NCI-H1417 treated with DMSO at 0.1 percent for 48 hours (cell line): ENCODE measurements at regions not wholly inside any gene's neighbourhood (a gene's known extent, or its start where the extent isn't known, plus 50 kb on each side); places are given as distances from the start of the nearest gene placed in this dataset.
"Not testable (repeated sequence)": the region's sequence is repeated elsewhere in the genome, so short reads cannot be mapped to it uniquely, and the experiment has no call there.

Experiments
- DNase-seq: peaks from one replicate; lab custom pipeline; 2025; lab: John Stamatoyannopoulos, UW

DNA sequence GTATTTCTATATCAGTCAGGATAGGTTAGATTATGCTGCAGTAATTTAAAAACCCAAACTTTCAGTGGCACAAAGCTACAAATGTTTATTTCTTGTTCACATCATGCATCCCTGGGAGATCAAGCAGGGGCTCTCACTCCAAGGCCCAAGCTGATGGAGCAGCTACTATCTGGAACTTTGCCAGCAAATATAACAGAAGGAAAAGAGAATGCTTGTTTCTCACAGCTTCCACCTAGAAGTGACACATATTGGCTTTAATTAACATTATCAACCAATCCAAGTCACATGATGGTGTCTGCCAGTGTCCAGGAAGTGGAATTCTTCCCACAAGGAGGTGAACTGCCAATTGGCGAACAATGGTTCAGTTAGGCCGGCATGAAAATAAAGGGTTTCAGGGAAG is 306.9 kb downstream of the BCL11A start:
- DNase-seq = no peak

DNA sequence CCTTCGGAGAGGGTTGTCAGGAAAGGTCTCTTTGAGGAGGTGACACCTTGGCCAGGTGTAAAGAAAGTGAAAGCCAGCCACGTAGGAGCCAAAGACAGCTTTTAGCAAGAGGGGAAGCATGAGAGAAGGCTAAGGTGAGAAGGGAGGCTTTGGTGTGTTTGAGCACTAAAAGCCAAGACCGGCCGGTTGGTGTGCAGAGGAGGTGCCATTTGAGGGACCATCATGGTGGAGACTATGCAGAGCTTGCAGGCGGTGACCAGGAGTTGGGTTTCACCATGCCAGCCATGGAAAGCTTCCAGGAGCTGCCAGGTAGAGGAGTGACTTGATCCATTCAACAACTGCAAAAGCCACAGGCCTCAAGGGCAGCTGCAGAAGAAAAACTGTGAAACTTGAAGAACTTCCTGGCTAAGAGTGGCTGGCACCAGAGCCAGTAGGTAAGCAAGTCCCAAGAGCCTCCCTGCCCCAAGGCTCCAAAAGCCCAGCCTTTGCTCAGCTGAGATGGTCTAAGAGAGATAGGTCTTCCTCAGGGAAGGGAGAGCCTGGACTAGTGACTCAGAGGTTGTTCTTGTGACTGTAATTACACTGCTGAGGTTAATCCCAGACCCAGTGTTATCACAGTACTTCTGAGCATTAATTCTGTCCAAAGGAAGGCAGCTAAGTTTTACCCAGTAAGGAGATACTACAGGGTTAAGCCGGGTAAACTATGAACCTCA is 319.0 kb downstream of the BCL11A start:
- no peak for DNase-seq

- no peak for DNase-seq
These were observed 322.9 kb downstream of the BCL11A start for GRCh38 chr2:60230596-60230995.

GRCh38 chr2:60230037-60230436 is 323.4 kb downstream of the BCL11A start:
- no peak for DNase-seq

- no peak for DNase-seq
These were observed 326.5 kb downstream of the BCL11A start for GRCh38 chr2:60226943-60227342.

DNA sequence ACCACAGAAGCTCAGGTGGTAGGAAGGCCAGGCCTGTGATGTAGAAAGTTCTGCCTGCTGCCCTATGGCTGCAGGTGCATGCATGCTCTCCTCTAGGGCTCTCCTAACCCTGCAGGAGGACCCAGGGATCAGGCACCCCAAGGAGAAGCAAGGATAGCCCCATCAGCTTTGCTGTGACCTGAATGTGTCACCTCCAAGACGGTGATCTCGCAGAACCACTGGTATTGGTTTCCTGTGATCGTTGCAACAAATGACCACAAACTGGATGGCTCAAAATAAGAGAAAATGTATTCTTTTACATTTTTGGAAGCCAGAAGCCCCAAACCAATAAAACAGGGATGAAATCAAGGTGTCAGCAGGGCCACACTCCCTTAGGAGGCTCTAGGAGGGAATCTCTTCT is 327.3 kb downstream of the BCL11A start:
- DNase-seq = no peak

GRCh38 chr2:60223859-60224258 is 329.6 kb downstream of the BCL11A start:
- DNase-seq = no peak

DNA sequence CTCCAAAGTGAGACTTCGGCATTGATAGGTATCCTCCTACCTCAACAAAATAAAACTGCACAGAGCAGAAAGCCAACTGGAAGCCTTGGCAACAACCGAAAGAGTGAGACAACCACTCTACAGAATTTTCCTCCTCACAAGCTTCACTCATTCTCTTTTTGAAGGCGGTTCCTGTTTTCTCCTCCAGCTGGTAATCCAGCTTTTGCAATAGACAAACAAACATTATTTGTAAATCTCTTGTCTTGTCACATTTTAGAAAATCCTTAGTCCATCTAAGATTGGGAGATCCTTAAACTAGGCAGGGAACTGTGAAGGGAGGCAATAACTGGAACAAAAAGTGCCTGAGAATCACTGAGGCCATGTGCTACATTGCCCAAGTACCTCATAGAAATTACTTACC is 332.4 kb downstream of the BCL11A start:
- no peak for DNase-seq

GRCh38 chr2:60219536-60219935 is 333.9 kb downstream of the BCL11A start:
- no peak for DNase-seq

- no peak for DNase-seq
These were observed 336.9 kb downstream of the BCL11A start for GRCh38 chr2:60216452-60216995.

DNA sequence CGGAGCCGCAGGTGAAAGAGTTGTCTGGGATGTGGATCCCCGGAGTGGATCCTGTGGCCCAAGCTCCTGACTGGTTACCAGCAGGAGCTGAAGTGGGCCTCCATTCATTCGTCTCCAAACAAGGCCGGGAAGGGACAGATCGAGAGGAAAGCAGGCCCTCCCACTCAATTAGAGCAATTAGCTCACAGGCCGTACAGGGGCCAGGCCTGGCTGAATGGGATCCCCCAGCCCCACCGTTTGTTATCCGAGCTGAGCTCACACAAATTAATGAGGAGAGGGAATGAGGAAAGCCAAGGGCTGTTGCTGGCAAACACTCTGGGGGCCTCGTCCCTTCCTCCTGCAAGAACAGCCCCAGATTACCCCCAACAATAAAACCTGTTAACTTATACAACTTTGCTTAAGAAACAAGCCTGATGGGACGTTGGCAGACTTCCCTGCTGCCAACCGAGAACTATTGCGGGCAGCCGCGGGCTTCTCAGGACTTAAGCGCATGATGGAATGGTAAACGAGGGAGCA is 338.0 kb downstream of the BCL11A start:
- DNase-seq = no peak

- no peak for DNase-seq
These were observed 338.9 kb downstream of the BCL11A start for GRCh38 chr2:60214626-60214875.

DNA sequence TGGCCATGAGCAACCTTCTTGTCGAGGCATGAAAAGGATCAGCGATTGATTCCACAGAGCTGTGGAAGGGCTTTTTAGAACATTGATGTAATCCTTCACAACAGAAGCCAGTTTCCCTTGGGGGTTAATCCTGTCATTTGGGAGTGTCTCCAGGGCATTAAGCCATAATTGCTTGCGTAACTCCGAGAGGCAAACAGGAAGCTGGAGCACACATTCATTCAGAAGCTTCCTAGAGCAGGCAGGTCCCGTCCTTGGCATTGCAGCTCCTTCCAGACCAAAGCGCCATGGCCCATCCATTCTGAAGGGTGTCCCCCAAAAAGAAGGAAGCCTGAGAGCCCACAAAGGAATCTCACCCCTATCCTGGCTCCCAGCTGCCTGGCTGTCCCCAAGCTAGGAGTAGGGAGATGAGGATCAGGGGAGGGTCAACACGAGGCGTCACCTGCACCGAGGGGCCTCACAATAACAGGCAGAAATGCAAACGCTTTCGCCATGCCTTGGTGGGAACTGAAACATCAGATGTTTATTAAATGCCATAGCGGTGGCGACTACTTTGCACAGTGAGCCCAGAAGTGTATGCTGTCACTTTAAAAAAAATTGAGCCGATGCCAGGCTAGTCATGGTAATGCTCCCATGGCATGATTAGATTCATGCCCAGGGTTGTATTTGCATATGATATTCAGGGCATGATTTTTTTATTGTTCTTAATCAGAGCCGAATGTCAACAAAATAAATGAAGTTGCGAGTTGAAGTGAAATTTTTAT is 339.4 kb downstream of the BCL11A start:
- no peak for DNase-seq

GRCh38 chr2:60212181-60212945 is 341.1 kb downstream of the BCL11A start:
- DNase-seq = no peak

DNA sequence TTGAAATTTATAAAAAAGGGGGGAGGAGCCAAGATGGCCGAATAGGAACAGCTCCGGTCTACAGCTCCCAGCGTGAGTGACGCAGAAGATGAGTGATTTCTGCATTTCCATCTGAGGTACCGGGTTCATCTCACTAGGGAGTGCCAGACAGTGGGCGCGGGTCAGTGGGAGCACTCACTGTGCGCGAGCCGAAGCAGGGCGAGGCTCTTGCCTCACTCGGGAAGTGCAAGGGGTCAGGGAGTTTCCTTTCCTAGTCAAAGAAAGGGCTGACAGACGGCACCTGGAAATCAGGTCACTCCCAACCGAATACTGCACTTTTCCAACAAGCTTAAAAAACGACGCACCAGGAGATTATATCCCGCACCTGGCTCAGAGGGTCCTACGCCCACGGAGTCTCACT is 364.4 kb downstream of the BCL11A start:
- DNase-seq = not testable (repeated sequence)

GRCh38 chr2:60175290-60175689 is 378.2 kb downstream of the BCL11A start:
- no peak for DNase-seq

GRCh38 chr2:60174146-60174545 is 379.3 kb downstream of the BCL11A start:
- no peak for DNase-seq

DNA sequence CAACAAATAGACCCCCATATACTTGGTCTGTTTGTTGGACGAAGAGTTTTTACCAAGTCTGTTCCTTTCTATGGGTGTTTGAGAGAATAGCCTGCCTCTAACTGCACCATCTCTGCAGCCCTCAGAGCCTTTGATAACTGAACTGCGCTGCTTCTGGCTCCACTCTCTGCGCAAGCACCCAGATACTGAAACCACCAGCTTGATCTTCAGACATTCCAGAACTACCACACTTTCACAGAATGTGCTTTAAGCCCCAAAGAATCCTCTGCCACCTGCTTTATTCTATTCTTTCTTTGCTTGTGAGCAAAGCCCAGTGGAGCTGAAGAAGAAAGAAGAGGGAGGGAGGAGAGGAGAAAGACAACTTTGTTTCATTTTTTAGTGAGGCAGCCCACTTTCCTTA is 380.7 kb downstream of the BCL11A start:
- DNase-seq = no peak

DNA sequence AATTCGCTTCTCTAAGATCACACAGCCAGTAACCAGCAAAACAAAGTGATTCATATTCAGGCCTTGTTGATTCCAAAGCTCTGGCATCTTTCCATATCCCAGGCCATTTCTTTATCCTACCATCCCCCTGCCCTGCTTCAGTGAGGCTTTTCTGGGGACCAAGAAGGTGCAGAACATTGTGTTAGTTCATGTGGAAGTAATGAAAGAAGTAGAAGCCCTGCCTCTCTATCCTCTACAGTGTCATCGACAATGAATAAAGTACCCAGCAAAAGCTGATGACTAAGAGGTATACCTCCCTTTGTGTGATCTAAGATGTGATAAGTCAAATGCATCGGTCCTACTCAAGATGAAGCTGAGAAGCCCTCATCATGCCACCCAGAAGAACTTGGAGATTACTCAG is 383.2 kb downstream of the BCL11A start:
- no peak for DNase-seq

- no peak for DNase-seq
These were observed 385.2 kb downstream of the BCL11A start for GRCh38 chr2:60168247-60168646.

GRCh38 chr2:60167089-60167488 is 386.4 kb downstream of the BCL11A start:
- DNase-seq = no peak

GRCh38 chr2:60163691-60164090 is 389.8 kb downstream of the BCL11A start:
- no peak for DNase-seq

GRCh38 chr2:60159519-60159918 is 393.9 kb downstream of the BCL11A start:
- no peak for DNase-seq
